Common myeloid progenitor, CD34-positive (primary cell): ENCODE measurements at regions not wholly inside any gene's neighbourhood (a gene's known extent, or its start where the extent isn't known, plus 50 kb on each side); places are given as distances from the start of the nearest gene placed in this dataset.
A peak's percentile ranks its signal among the peaks of the same experiment; 100 is the strongest.
"Not testable (repeated sequence)": the region's sequence is repeated elsewhere in the genome, so short reads cannot be mapped to it uniquely, and the experiment has no call there.

ENCODE experiments used
- CTCF ChIA-PET: fragments of 350-600 bp; sonication (Branson Sonifier 250); formaldehyde crosslinking; loops from one replicate; lab custom pipeline; 2021; ENCODE audit warnings: antibody characterized with exemption; lab: Charles Lee
- POLR2A ChIA-PET: fragments of 350-600 bp; sonication (Branson Sonifier 250); formaldehyde crosslinking; loops from one replicate; lab custom pipeline; 2021; ENCODE audit warnings: antibody characterized with exemption; lab: Charles Lee
- DNase-seq, 3 donors: peaks; one replicate each; pipeline versions ENCODE4 v3.0.0 to v3.0.0-alpha.2; 2013
- H3K27ac ChIP-seq, 2 experiments: 1 replicate in 1 of 2; 2 replicates in 1 of 2; pipeline ENCODE4 v1.7.0; 2013; ENCODE audit warnings: inconsistent platforms in 2 of 2, low read length in 2 of 2, mild to moderate bottlenecking in 2 of 2, low read depth in 1 of 2, moderate library complexity in 1 of 2; ENCODE audit not compliant: severe bottlenecking in 2 of 2, insufficient read depth in 1 of 2, poor library complexity in 1 of 2
- H3K27me3 ChIP-seq, 5 experiments: replicated peaks in 2 of 5; 1 replicate in 3 of 5; 2 replicates in 2 of 5; pipeline versions ENCODE4 v1.6.1 to v1.7.0; 2013; ENCODE audit warnings: low read length in 4 of 5, mild to moderate bottlenecking in 2 of 5, moderate library complexity in 2 of 5, inconsistent platforms in 1 of 5; ENCODE audit not compliant: insufficient read depth in 5 of 5, control insufficient read depth in 4 of 5
- H3K36me3 ChIP-seq, 4 experiments: 1 replicate in 2 of 4; 2 replicates in 2 of 4; pipeline versions ENCODE4 v1.6.1 to v1.7.0; 2013; ENCODE audit warnings: low read length in 3 of 4, control low read depth in 1 of 4, mild to moderate bottlenecking in 1 of 4; ENCODE audit not compliant: control insufficient read depth in 4 of 4, insufficient read depth in 4 of 4
- H3K4me1 ChIP-seq, 4 experiments: 1 replicate in 3 of 4; 2 replicates in 1 of 4; pipeline versions ENCODE4 v1.6.1 to v1.7.1; 2013; ENCODE audit warnings: low read length in 3 of 4, mild to moderate bottlenecking in 3 of 4, control low read depth in 1 of 4, inconsistent platforms in 1 of 4, moderate library complexity in 1 of 4; ENCODE audit not compliant: control insufficient read depth in 4 of 4, insufficient read depth in 4 of 4; ENCODE audit errors: control extremely low read depth in 1 of 4
- H3K4me3 ChIP-seq, 7 experiments: 1 replicate in 4 of 7; 2 replicates in 3 of 7; pipeline versions ENCODE4 v1.5.1 to v1.7.0; 2013; ENCODE audit warnings: mild to moderate bottlenecking in 7 of 7, low read length in 6 of 7, moderate library complexity in 6 of 7, inconsistent platforms in 2 of 7, low read depth in 2 of 7, control low read depth in 1 of 7; ENCODE audit not compliant: insufficient read depth in 4 of 7, control insufficient read depth in 1 of 7; ENCODE audit errors: extremely low read depth in 1 of 7
- H3K9me3 ChIP-seq, 5 experiments: 1 replicate in 4 of 5; 2 replicates in 1 of 5; pipeline versions ENCODE4 v1.6.1 to v1.7.1; 2013; ENCODE audit warnings: low read length in 4 of 5, mild to moderate bottlenecking in 2 of 5, inconsistent platforms in 1 of 5, low read depth in 1 of 5, moderate library complexity in 1 of 5; ENCODE audit not compliant: control insufficient read depth in 4 of 5, insufficient read depth in 2 of 5; ENCODE audit errors: control extremely low read depth in 1 of 5
- WGBS: methylation state at CpG from one replicate; pipeline ENCODE4 v1.1.5; 2013; ENCODE audit not compliant: insufficient coverage; 5-methylcytosine and 5-hydroxymethylcytosine counted together

- CTCF ChIA-PET: interaction anchor here (1.1 kb wide), 1 partner anchor 8 kb away, joined by 5 read pairs; no protein-coding TSS in a partner anchor
- H3K9me3 ChIP-seq: no peaks in the 10 kb centered on the region
- H3K4me1 ChIP-seq: no peaks in the 10 kb centered on the region
- H3K27ac ChIP-seq: no peak overlapping the region
- no peak for DNase-seq
- no peaks in the 10 kb centered on the region for H3K27me3 ChIP-seq
- H3K4me3 ChIP-seq: no peak overlapping the region
- 100% methylated on average over 3 of the region's 3 CpGs for WGBS
- no peaks in the 10 kb centered on the region for H3K36me3 ChIP-seq
- POLR2A ChIA-PET: no interaction called here
Measured at GRCh38 chr4:18439311-18439710, 417.8 kb upstream of the LCORL start.

- DNase-seq: no peak
- Histone ChIP-seq H3K36me3 (no peaks in the 10 kb centered on the region), H3K4me1 (no peaks in the 10 kb centered on the region), H3K9me3 (no peaks in the 10 kb centered on the region), H3K27me3 (no peaks in the 10 kb centered on the region), H3K27ac (no peak overlapping the region), H3K4me3 (no peak overlapping the region)
- ChIA-PET CTCF (interaction anchor here (0.6 to 1.4 kb wide), 2 partner anchors 9 to 1001 kb away, joined by 3 read pairs; no protein-coding TSS in a partner anchor), POLR2A (no interaction called here)
Measured at GRCh38 chr4:18435781-18436180, 414.2 kb upstream of the LCORL start.

GRCh38 chr4:18422685-18423084, 401.1 kb upstream of the LCORL start:
- ChIA-PET POLR2A (no interaction called here), CTCF (interaction anchor here (1.5 kb wide), 1 partner anchor 9 kb away, joined by 3 read pairs; no protein-coding TSS in a partner anchor)
- DNase-seq: no peak
- H3K27ac ChIP-seq: no peak overlapping the region
- no peaks in the 10 kb centered on the region for H3K9me3 ChIP-seq
- no peaks in the 10 kb centered on the region for H3K36me3 ChIP-seq
- H3K4me3 ChIP-seq: no peak overlapping the region
- peaks cover 0 to 3% (median 0%) of the 10 kb centered on the region in 4 experiments for H3K4me1 ChIP-seq
- no peaks in the 10 kb centered on the region for H3K27me3 ChIP-seq
- 86% methylated on average over 4 of the region's 4 CpGs for WGBS

- Histone ChIP-seq H3K27me3 (no peaks in the 10 kb centered on the region), H3K27ac (no peak overlapping the region), H3K4me3 (no peak overlapping the region), H3K36me3 (no peaks in the 10 kb centered on the region), H3K4me1 (peaks cover 0 to 3% (median 0%) of the 10 kb centered on the region in 4 experiments), H3K9me3 (no peaks in the 10 kb centered on the region)
- ChIA-PET POLR2A (no interaction called here), CTCF (interaction anchor here (1.5 kb wide), 1 partner anchor 10 kb away, joined by 3 read pairs; no protein-coding TSS in a partner anchor)
- WGBS: 100% methylated on average over 1 of the region's 2 CpGs
- no peak for DNase-seq
Measured at GRCh38 chr4:18421519-18421918, 400.0 kb upstream of the LCORL start.

GRCh38 chr4:18419780-18420179, 398.2 kb upstream of the LCORL start:
- WGBS: 94% methylated on average over 2 of the region's 3 CpGs
- Histone ChIP-seq H3K9me3 (no peaks in the 10 kb centered on the region), H3K27me3 (no peaks in the 10 kb centered on the region), H3K27ac (no peak overlapping the region), H3K36me3 (no peaks in the 10 kb centered on the region), H3K4me3 (no peak overlapping the region), H3K4me1 (peaks cover 0 to 3% (median 0%) of the 10 kb centered on the region in 4 experiments)
- DNase-seq: no peak
- CTCF ChIA-PET: no interaction called here
- POLR2A ChIA-PET: no interaction called here

GRCh38 chr4:18418195-18418898, 396.8 kb upstream of the LCORL start:
- POLR2A ChIA-PET, H3K36me3 ChIP-seq, H3K27me3 ChIP-seq, H3K27ac ChIP-seq, H3K4me1 ChIP-seq, CTCF ChIA-PET, H3K9me3 ChIP-seq: not testable (repeated sequence)
- H3K4me3 ChIP-seq: peak overlapping the region in 1 of 7 experiments; percentile 37
- peak in 1 of 3 donors; percentile 11 for DNase-seq
- 91% methylated on average over 26 of the region's 51 CpGs for WGBS

GRCh38 chr4:18417651-18418050, 396.1 kb upstream of the LCORL start:
- H3K4me3 ChIP-seq, CTCF ChIA-PET, H3K4me1 ChIP-seq, POLR2A ChIA-PET, H3K9me3 ChIP-seq, H3K27ac ChIP-seq, H3K27me3 ChIP-seq, H3K36me3 ChIP-seq, DNase-seq: not testable (repeated sequence)
- 96% methylated on average over 14 of the region's 15 CpGs for WGBS
